Stomach smooth muscle (tissue), 2 donors: ENCODE measurements at regions not wholly inside any gene's neighbourhood (a gene's known extent, or its start where the extent isn't known, plus 50 kb on each side); places are given as distances from the start of the nearest gene placed in this dataset.

ENCODE experiments used
- H3K27ac ChIP-seq: one replicate; pipeline ENCODE4 v1.7.0; 2013; ENCODE audit warnings: mild to moderate bottlenecking, low read length, inconsistent platforms
- H3K27me3 ChIP-seq, 2 donors: one replicate each; pipeline ENCODE4 v1.7.0; 2013; ENCODE audit warnings: low read length in 2 of 2; ENCODE audit not compliant: insufficient read depth in 2 of 2, control insufficient read depth in 1 of 2
- H3K36me3 ChIP-seq, 2 donors: one replicate each; pipeline ENCODE4 v1.7.0; 2013; ENCODE audit warnings: low read length in 2 of 2; ENCODE audit not compliant: control insufficient read depth in 2 of 2, insufficient read depth in 2 of 2
- H3K4me1 ChIP-seq: one replicate; pipeline ENCODE4 v1.7.0; 2013; ENCODE audit warnings: low read length; ENCODE audit not compliant: control insufficient read depth, insufficient read depth
- H3K4me3 ChIP-seq, 2 donors: one replicate each; pipeline ENCODE4 v1.7.0; 2013; ENCODE audit warnings: low read length in 2 of 2
- H3K9ac ChIP-seq, 2 donors: one replicate each; pipeline ENCODE4 v1.7.0; 2013; ENCODE audit warnings: low read length in 2 of 2, mild to moderate bottlenecking in 1 of 2
- H3K9me3 ChIP-seq, 2 donors: one replicate each; pipeline ENCODE4 v1.7.0; 2013; ENCODE audit warnings: low read length in 2 of 2; ENCODE audit not compliant: control insufficient read depth in 2 of 2
- donor health status: healthy.
- donor health status: Pancreatic carcinoma.

DNA sequence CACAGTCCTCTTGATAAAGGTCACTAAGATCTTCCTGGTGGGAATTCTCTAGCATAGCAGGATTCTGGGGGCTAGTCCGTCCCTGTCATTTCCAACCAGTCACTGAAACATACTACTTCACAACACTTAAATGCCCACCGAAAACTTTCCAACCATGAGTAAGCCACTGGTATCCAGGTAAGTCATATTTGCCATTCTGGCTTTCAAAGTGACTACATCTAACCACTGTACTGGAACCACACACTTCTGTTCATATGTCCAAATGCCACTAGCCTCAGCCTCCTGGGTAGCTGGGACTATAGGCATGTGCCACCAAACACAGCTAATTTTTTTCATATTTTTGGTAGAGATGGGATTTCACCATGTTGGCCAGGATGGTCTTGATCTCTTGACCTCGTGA is 64.3 kb upstream of the VANGL1 start:
- Histone ChIP-seq H3K9ac (no peak overlapping the region), H3K27me3 (no peaks in the 10 kb centered on the region), H3K4me1 (no peaks in the 10 kb centered on the region), H3K36me3 (no peaks in the 10 kb centered on the region), H3K4me3 (no peak overlapping the region), H3K27ac (no peak overlapping the region), H3K9me3 (peaks cover 4 to 5% of the 10 kb centered on the region in 2 donors)

DNA sequence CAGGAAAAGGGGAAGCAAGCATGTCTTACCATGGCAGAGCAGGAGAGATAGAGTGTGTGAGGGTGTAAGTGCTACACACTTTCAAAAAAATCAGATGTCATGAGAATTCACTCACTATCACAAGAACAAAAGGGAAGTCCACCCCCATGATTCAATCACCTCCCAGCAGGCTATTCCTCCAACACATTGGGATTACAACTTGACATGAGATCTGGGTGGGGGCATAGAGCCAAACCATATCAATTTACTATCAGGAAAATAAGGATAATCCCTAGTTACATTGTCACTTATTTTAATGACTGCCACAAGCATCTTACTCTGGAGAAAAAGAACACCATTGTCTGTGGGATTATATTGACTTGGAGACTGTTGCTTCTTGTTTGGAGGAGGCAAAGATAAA is 66.1 kb upstream of the VANGL1 start:
- no peak overlapping the region for H3K4me3 ChIP-seq
- H3K9ac ChIP-seq, result no peak overlapping the region
- H3K9me3 ChIP-seq, result peaks cover 4 to 5% of the 10 kb centered on the region in 2 donors
- no peak overlapping the region for H3K27ac ChIP-seq
- no peaks in the 10 kb centered on the region for H3K36me3 ChIP-seq
- no peaks in the 10 kb centered on the region for H3K27me3 ChIP-seq
- no peaks in the 10 kb centered on the region for H3K4me1 ChIP-seq

DNA sequence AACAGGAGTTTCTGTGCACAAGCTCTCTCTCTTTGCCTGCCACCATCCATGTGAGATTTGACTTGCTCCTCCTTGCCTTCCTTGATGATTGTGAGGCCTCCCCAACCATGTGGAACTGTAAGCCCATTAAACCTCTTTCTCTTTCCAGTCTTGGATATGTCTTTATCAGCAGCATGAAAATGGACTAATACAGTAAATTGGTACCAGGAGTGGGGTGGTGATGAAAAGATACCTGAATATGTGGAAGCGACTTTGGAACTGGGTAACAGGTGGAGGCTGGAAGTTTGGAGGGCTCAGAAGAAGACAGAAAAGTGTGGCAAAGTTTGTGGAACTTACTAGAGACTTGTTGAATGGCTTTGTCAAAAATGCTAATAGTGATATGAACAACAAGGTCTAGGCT is 69.1 kb upstream of the VANGL1 start:
- Histone ChIP-seq H3K27ac (no peak overlapping the region), H3K4me1 (no peaks in the 10 kb centered on the region), H3K4me3 (no peak overlapping the region), H3K36me3 (no peaks in the 10 kb centered on the region), H3K9me3 (peaks cover 4 to 10% of the 10 kb centered on the region in 2 donors), H3K27me3 (no peaks in the 10 kb centered on the region), H3K9ac (no peak overlapping the region)

DNA sequence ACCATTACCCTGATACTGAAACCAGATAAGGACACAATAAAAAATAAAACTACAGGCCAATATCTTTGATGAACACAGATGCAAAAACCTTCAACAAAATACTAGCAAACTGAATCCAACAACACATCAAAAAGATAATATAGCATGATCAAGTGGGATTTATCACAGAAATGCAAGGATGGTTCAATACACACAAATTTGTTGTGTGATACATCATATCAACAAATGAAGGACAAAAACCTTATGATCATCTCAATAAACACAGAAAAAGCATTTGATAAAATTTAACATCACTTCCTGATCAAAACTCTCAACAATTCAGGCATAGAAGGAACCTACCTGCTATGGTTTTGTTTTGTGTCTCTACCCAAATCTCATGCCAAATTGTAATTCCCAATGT is 74.3 kb upstream of the VANGL1 start:
- Histone ChIP-seq H3K9ac (no peak overlapping the region), H3K4me3 (no peak overlapping the region), H3K4me1 (no peaks in the 10 kb centered on the region), H3K36me3 (no peaks in the 10 kb centered on the region), H3K27ac (no peak overlapping the region), H3K27me3 (peaks cover 0 to 6% of the 10 kb centered on the region in 2 donors), H3K9me3 (peaks cover 0 to 6% of the 10 kb centered on the region in 2 donors)

DNA sequence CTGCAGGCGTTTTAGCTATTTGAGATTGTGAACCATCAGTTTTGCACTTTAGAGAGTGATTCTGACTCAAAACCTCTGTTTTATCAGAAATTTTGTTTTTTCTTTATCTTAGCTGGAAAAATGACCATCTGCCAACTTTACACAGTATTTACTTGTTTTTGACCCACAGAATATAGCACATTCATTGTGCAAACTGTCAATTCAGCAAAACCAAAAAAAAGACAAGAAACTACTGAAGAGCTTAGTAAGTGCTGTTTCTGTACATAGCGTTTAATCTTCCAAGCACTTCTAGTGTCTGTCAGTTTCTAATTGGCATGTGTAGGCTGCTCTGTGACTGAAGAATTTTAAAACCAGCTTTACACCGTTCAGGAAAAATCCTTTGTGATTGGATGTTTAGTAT is 76.0 kb upstream of the VANGL1 start:
- H3K4me1 ChIP-seq, result no peaks in the 10 kb centered on the region
- no peak overlapping the region for H3K9ac ChIP-seq
- no peaks in the 10 kb centered on the region for H3K36me3 ChIP-seq
- H3K9me3 ChIP-seq, result peaks cover 0 to 6% of the 10 kb centered on the region in 2 donors
- no peak overlapping the region for H3K4me3 ChIP-seq
- H3K27ac ChIP-seq, result no peak overlapping the region
- H3K27me3 ChIP-seq, result peaks cover 0 to 6% of the 10 kb centered on the region in 2 donors

DNA sequence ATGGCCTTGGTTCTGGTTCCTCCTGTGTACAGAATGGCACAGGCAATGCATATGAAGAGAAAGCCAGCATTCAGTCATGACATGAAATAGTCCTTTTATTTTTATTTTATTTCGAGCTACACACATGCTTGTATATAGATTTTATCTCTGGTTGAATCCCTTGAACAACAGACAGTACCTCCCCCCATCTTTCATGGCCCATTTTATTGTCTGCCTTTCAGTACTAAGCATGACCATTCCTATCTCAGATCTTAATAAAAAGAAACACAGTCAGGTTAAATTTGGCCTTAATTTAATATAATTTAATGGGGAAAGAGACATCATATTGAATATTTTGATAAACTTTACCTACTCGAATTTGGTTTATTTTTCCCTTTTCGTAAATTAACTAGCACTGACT is 76.4 kb upstream of the VANGL1 start:
- H3K4me3 ChIP-seq, result no peak overlapping the region
- no peaks in the 10 kb centered on the region for H3K36me3 ChIP-seq
- H3K9me3 ChIP-seq, result peaks cover 0 to 6% of the 10 kb centered on the region in 2 donors
- H3K4me1 ChIP-seq, result no peaks in the 10 kb centered on the region
- H3K27ac ChIP-seq, result no peak overlapping the region
- no peak overlapping the region for H3K9ac ChIP-seq
- peaks cover 0 to 6% of the 10 kb centered on the region in 2 donors for H3K27me3 ChIP-seq

DNA sequence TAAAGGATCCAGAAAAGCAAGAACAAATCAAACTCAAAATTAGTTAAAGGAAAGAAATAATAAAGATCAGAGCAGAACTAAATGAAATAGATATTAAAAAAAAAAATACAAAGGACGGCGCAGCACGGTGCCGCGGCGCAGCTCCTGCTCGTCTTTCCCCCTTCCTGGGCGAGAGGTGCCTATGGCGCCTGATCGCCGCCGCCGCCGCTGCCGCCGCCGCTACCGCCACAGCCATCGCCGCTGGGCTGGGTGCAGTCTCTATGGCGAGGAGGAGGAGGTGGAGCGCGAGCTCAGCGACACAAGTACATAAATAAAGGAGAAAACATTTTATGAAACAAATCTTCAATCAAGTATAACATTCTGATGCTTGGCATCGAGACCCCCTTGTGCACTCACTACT is 77.6 kb upstream of the VANGL1 start:
- H3K9me3 ChIP-seq, result peaks cover 0 to 6% of the 10 kb centered on the region in 2 donors
- no peak overlapping the region for H3K9ac ChIP-seq
- no peak overlapping the region for H3K4me3 ChIP-seq
- no peak overlapping the region for H3K27ac ChIP-seq
- peaks cover 0 to 6% of the 10 kb centered on the region in 2 donors for H3K27me3 ChIP-seq
- no peaks in the 10 kb centered on the region for H3K36me3 ChIP-seq
- H3K4me1 ChIP-seq, result no peaks in the 10 kb centered on the region

DNA sequence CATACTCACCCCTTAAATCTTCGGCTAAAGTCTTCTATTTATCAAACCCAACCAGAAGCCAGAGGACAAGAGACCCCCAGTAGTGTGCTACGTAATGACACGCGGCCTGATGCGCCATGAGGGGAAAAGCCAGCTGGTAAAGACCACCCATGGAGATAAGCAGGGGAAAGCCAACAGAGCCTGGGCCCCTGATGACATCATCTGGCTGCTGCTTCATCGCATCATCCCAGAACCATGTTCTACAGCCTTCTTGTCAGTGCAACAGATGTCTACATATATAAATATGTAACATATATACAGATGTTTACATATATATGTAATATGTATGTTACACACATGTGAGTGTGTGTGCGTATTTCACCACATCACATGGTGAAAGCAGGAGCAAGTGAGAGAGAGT is 81.7 kb upstream of the VANGL1 start:
- peaks cover 0 to 6% of the 10 kb centered on the region in 2 donors for H3K27me3 ChIP-seq
- no peaks in the 10 kb centered on the region for H3K4me1 ChIP-seq
- no peak overlapping the region for H3K9ac ChIP-seq
- no peaks in the 10 kb centered on the region for H3K36me3 ChIP-seq
- H3K9me3 ChIP-seq, result no peaks in the 10 kb centered on the region
- no peak overlapping the region for H3K27ac ChIP-seq
- H3K4me3 ChIP-seq, result no peak overlapping the region

DNA sequence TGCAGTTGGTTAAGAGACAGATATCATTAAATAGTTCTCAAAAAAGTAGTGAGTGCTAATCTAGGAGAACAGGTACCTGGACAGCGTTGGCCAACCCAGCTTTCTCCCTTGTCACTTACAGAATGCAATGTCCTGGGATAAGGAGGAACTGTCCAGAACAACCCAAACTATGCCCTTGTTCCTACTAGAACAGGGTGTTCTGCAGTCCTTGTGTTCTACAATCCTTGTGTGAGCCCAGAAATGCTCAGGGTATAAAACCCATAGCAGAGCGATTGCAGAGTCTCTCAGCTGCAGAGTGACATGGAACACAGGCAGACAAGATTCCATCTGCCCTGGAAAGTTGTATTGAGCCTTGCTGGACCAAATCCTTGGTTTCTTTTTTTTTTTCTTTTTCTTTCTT is 83.5 kb upstream of the VANGL1 start:
- no peaks in the 10 kb centered on the region for H3K27me3 ChIP-seq
- no peaks in the 10 kb centered on the region for H3K36me3 ChIP-seq
- no peak overlapping the region for H3K9ac ChIP-seq
- no peaks in the 10 kb centered on the region for H3K4me1 ChIP-seq
- H3K4me3 ChIP-seq, result no peak overlapping the region
- no peaks in the 10 kb centered on the region for H3K9me3 ChIP-seq
- no peak overlapping the region for H3K27ac ChIP-seq

DNA sequence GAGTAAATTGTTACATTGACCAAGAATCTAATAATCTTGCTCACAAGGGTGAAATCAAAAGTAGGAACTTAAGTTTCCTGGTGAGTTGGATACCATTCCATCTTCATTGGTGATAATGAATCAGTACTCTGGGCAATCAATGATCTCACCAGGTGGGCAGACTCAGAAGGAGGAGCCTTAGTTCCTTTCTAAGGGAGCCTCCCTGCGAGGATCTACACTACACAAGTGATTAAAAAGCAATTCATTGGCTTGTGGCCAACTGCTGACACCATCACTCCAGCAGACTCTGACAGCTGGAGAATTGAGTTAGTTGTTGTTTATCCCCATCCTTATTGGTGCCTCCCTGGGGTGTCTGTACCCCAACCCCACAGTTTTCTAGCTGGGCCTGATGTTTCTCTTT is 84.1 kb upstream of the VANGL1 start:
- H3K27me3 ChIP-seq, result no peaks in the 10 kb centered on the region
- H3K9me3 ChIP-seq, result no peaks in the 10 kb centered on the region
- H3K4me1 ChIP-seq, result no peaks in the 10 kb centered on the region
- H3K36me3 ChIP-seq, result no peaks in the 10 kb centered on the region
- H3K9ac ChIP-seq, result no peak overlapping the region
- H3K27ac ChIP-seq, result no peak overlapping the region
- H3K4me3 ChIP-seq, result no peak overlapping the region

DNA sequence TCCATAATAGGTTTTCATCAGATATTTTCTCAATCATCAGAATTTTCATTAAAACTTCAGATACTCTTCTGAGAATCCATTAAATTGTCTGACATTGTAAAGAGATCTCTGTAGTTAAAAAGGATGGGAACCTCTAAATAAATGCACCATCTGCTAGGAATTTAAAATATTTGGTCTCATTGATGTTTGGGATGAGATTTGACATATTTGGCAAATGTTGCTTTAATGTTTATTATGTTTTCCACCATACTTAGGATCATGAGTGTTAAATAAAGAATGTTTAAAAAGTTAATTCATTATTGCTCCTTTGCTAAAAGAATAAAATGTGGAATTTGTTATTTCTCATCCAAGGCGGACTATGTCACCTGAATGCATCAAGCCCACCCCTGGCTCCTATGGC is 85.5 kb upstream of the VANGL1 start:
- H3K9ac ChIP-seq, result no peak overlapping the region
- no peaks in the 10 kb centered on the region for H3K36me3 ChIP-seq
- H3K27me3 ChIP-seq, result no peaks in the 10 kb centered on the region
- H3K4me1 ChIP-seq, result no peaks in the 10 kb centered on the region
- H3K27ac ChIP-seq, result no peak overlapping the region
- H3K4me3 ChIP-seq, result no peak overlapping the region
- H3K9me3 ChIP-seq, result no peaks in the 10 kb centered on the region
